ENCODE measurements at regions not wholly inside any gene's neighbourhood (a gene's known extent, or its start where the extent isn't known, plus 50 kb on each side); places are given as distances from the start of the nearest gene placed in this dataset.

- Mint-ChIP-seq H3K4me1 (no peaks in the 10 kb centered on the region), H3K4me3 (no peak overlapping the region), H3K9me3 (peaks cover 0 to 3% (median 0%) of the 10 kb centered on the region in 7 donors), H3K27ac (no peak overlapping the region), H3K27me3 (ENCODE audit: low read depth in 3 of 3) (no peaks in the 10 kb centered on the region), H3K36me3 (no peaks in the 10 kb centered on the region)
- TF ChIP-seq CTCF (IDR thresholded peaks at IDR 0.05): no peak
- H3K79me2 ChIP-seq (ENCODE audit: insufficient read depth, low read length): no peaks in the 10 kb centered on the region
- H3K27me3 ChIP-seq (ENCODE audit: control insufficient read depth in 2 of 2, insufficient read depth in 2 of 2, low read length in 2 of 2): no peaks in the 10 kb centered on the region
- no peaks in the 10 kb centered on the region for H3K36me3 ChIP-seq (replicated peaks in 1 of 2; ENCODE audit: control insufficient read depth in 1 of 2, insufficient read depth in 2 of 2, low read length in 2 of 2)
- no peak overlapping the region for H3K9ac ChIP-seq (ENCODE audit: insufficient read depth, low read length, poor library complexity, severe bottlenecking)
- intact Hi-C loops (cut with micrococcal nuclease): no loop called here
- H3K27ac ChIP-seq (ENCODE audit: low read depth in 1 of 2, low read length in 2 of 2): no peak overlapping the region
- H2AFZ ChIP-seq (ENCODE audit: insufficient read depth, low read depth, low read length, poor library complexity, severe bottlenecking): no peak overlapping the region
- no peak overlapping the region for H3K4me3 ChIP-seq (replicated peaks in 1 of 3; ENCODE audit: low read depth in 2 of 3, low read length in 3 of 3)
- whole genome bisulfite sequencing (ENCODE audit: insufficient coverage): no CpG with 5 or more reads among the region's 3 CpGs
- H3K4me2 ChIP-seq (replicated peaks; ENCODE audit: extremely low read depth, low read length, poor library complexity, severe bottlenecking): no peak overlapping the region
- no peaks in the 10 kb centered on the region for H3K9me3 ChIP-seq (replicated peaks in 1 of 2; ENCODE audit: control insufficient read depth in 1 of 2, insufficient read depth in 1 of 2, low read length in 2 of 2)
- DNase-seq: no peak
- no peaks in the 10 kb centered on the region for H3K4me1 ChIP-seq (ENCODE audit: control insufficient read depth in 1 of 2, insufficient read depth in 2 of 2, low read length in 2 of 2)
- no peaks in the 10 kb centered on the region for H4K20me1 ChIP-seq (ENCODE audit: insufficient read depth, low read length)
Observed at GRCh38 chr11:106479646-106480045, 402.2 kb downstream of the AASDHPPT start.

GRCh38 chr11:106480581-106481190 is 403.2 kb downstream of the AASDHPPT start:
- TF ChIP-seq CTCF (IDR thresholded peaks at IDR 0.05): no peak
- H3K27me3 Mint-ChIP-seq (ENCODE audit: low read depth in 3 of 3): no peaks in the 10 kb centered on the region
- Histone ChIP-seq H3K4me3 (replicated peaks in 1 of 3; ENCODE audit: low read depth in 2 of 3, low read length in 3 of 3) (no peak overlapping the region), H2AFZ (ENCODE audit: insufficient read depth, low read depth, low read length, poor library complexity, severe bottlenecking) (no peak overlapping the region), H3K4me2 (replicated peaks; ENCODE audit: extremely low read depth, low read length, poor library complexity, severe bottlenecking) (no peak overlapping the region), H3K9me3 (replicated peaks in 1 of 2; ENCODE audit: control insufficient read depth in 1 of 2, insufficient read depth in 1 of 2, low read length in 2 of 2) (no peaks in the 10 kb centered on the region), H3K27me3 (ENCODE audit: control insufficient read depth in 2 of 2, insufficient read depth in 2 of 2, low read length in 2 of 2) (no peaks in the 10 kb centered on the region), H3K27ac (ENCODE audit: low read depth in 1 of 2, low read length in 2 of 2) (no peak overlapping the region), H3K36me3 (replicated peaks in 1 of 2; ENCODE audit: control insufficient read depth in 1 of 2, insufficient read depth in 2 of 2, low read length in 2 of 2) (no peaks in the 10 kb centered on the region), H3K9ac (ENCODE audit: insufficient read depth, low read length, poor library complexity, severe bottlenecking) (no peak overlapping the region), H3K79me2 (ENCODE audit: insufficient read depth, low read length) (no peaks in the 10 kb centered on the region), H3K4me1 (ENCODE audit: control insufficient read depth in 1 of 2, insufficient read depth in 2 of 2, low read length in 2 of 2) (no peaks in the 10 kb centered on the region), H4K20me1 (ENCODE audit: insufficient read depth, low read length) (no peaks in the 10 kb centered on the region)
- intact Hi-C loops (cut with micrococcal nuclease): no loop called here
- no peaks in the 10 kb centered on the region for H3K4me1 Mint-ChIP-seq
- H3K9me3 Mint-ChIP-seq: peaks cover 0 to 6% (median 0%) of the 10 kb centered on the region in 7 donors
- H3K27ac Mint-ChIP-seq: no peak overlapping the region
- H3K36me3 Mint-ChIP-seq: no peaks in the 10 kb centered on the region
- DNase-seq: no peak
- no peak overlapping the region for H3K4me3 Mint-ChIP-seq
- 100% methylated on average over 1 of the region's 1 CpG for WGBS (ENCODE audit: insufficient coverage)
